Neuronal stem cell (in vitro differentiated cells): ENCODE measurements at regions not wholly inside any gene's neighbourhood (a gene's known extent, or its start where the extent isn't known, plus 50 kb on each side); places are given as distances from the start of the nearest gene placed in this dataset.
A peak's percentile ranks its signal among the peaks of the same experiment; 100 is the strongest.
"Not testable (repeated sequence)": the region's sequence is repeated elsewhere in the genome, so short reads cannot be mapped to it uniquely, and the experiment has no call there.

ENCODE experiments used
- DNase-seq: peaks from one replicate; pipeline ENCODE4 v3.0.0-alpha.2; 2013; ENCODE audit warnings: low spot score
- H2AFZ ChIP-seq: one replicate; pipeline ENCODE4 v1.6.1; 2013; ENCODE audit warnings: mild to moderate bottlenecking, low read length, inconsistent platforms
- H2AK5ac ChIP-seq: 2 replicates; pipeline ENCODE4 v1.6.1; 2013; ENCODE audit warnings: low read depth, mild to moderate bottlenecking, inconsistent platforms, low read length, moderate library complexity, mixed read lengths
- H2BK120ac ChIP-seq: 2 replicates; pipeline ENCODE4 v1.6.1; 2013; ENCODE audit warnings: low read depth, mild to moderate bottlenecking, inconsistent platforms, low read length, moderate library complexity, mixed read lengths
- H2BK12ac ChIP-seq: one replicate; pipeline ENCODE4 v1.6.1; 2013; ENCODE audit warnings: low read length, inconsistent platforms
- H2BK15ac ChIP-seq: 2 replicates; pipeline ENCODE4 v1.6.1; 2013; ENCODE audit warnings: mild to moderate bottlenecking, low read length, inconsistent platforms, mixed read lengths
- H2BK5ac ChIP-seq: one replicate; pipeline ENCODE4 v1.6.1; 2013; ENCODE audit warnings: inconsistent platforms, mild to moderate bottlenecking, low read length, moderate library complexity
- H3K14ac ChIP-seq: one replicate; pipeline ENCODE4 v1.6.1; 2013; ENCODE audit warnings: low read length, inconsistent platforms
- H3K18ac ChIP-seq: 2 replicates; pipeline ENCODE4 v1.6.1; 2013; ENCODE audit warnings: low read length, inconsistent platforms
- H3K23ac ChIP-seq: 2 replicates; pipeline ENCODE4 v1.6.1; 2013; ENCODE audit warnings: low read depth, mild to moderate bottlenecking, mixed read lengths, low read length, inconsistent platforms; ENCODE audit not compliant: poor library complexity
- H3K27ac ChIP-seq: replicated peaks from 3 replicates; pipeline ENCODE4 v1.5.1; 2013; ENCODE audit warnings: low read length, inconsistent platforms
- H3K27me3 ChIP-seq, 3 experiments: 2 replicates each; pipeline ENCODE4 v1.6.1; 2013; ENCODE audit warnings: low read length in 3 of 3, mild to moderate bottlenecking in 2 of 3, inconsistent platforms in 1 of 3, low read depth in 1 of 3, mixed read lengths in 1 of 3, moderate library complexity in 1 of 3; ENCODE audit not compliant: control insufficient read depth in 3 of 3, insufficient read depth in 3 of 3
- H3K36me3 ChIP-seq, 2 donors: replicated peaks in 1 of 2; 2 replicates each; pipeline ENCODE4 v1.6.1; 2013; ENCODE audit warnings: low read length in 2 of 2; ENCODE audit not compliant: control insufficient read depth in 2 of 2, insufficient read depth in 2 of 2
- H3K4ac ChIP-seq: 2 replicates; pipeline ENCODE4 v1.6.1; 2013; ENCODE audit warnings: inconsistent platforms, mild to moderate bottlenecking, low read length, moderate library complexity
- H3K4me1 ChIP-seq, 2 donors: 1 replicate in 1 of 2; 2 replicates in 1 of 2; pipeline ENCODE4 v1.6.1; 2013; ENCODE audit warnings: low read length in 2 of 2, low read depth in 1 of 2; ENCODE audit not compliant: control insufficient read depth in 2 of 2, insufficient read depth in 1 of 2
- H3K4me2 ChIP-seq: one replicate; pipeline ENCODE4 v1.6.1; 2013; ENCODE audit warnings: mild to moderate bottlenecking, low read length, inconsistent platforms; ENCODE audit not compliant: insufficient read depth, poor library complexity, severe bottlenecking
- H3K4me3 ChIP-seq, 2 donors: 2 replicates each; pipeline ENCODE4 v1.5.1; 2013; ENCODE audit warnings: low read length in 2 of 2, mild to moderate bottlenecking in 2 of 2, inconsistent platforms in 1 of 2, moderate library complexity in 1 of 2
- H3K79me1 ChIP-seq: one replicate; pipeline ENCODE4 v1.6.1; 2013; ENCODE audit warnings: low read depth, mild to moderate bottlenecking, inconsistent platforms, low read length, moderate library complexity
- H3K9ac ChIP-seq: one replicate; pipeline ENCODE4 v1.6.1; 2013; ENCODE audit warnings: mild to moderate bottlenecking, low read depth, low read length, inconsistent platforms; ENCODE audit not compliant: poor library complexity
- H3K9me3 ChIP-seq, 2 donors: replicated peaks in 1 of 2; 2 replicates each; pipeline versions ENCODE3 to v1.6.1; 2013; ENCODE audit warnings: low read length in 2 of 2, mild to moderate bottlenecking in 2 of 2, inconsistent platforms in 1 of 2, low read depth in 1 of 2, mixed read lengths in 1 of 2, moderate library complexity in 1 of 2; ENCODE audit not compliant: control insufficient read depth in 2 of 2, insufficient read depth in 1 of 2
- H4K8ac ChIP-seq: one replicate; pipeline ENCODE4 v1.6.1; 2013; ENCODE audit warnings: low read depth, mild to moderate bottlenecking, inconsistent platforms, low read length, moderate library complexity
- H4K91ac ChIP-seq: one replicate; pipeline ENCODE4 v1.6.1; 2013; ENCODE audit warnings: low read length, low read depth, mild to moderate bottlenecking, inconsistent platforms; ENCODE audit not compliant: poor library complexity
- WGBS, 2 donors: extraction: QIAGEN DNeasy Blood & Tissue Kit; methylation state at CpG; one replicate each; pipeline ENCODE4 v1.1.7; 2013; ENCODE audit warnings: missing lambda C conversion rate in 2 of 2, mixed read lengths in 1 of 2; ENCODE audit not compliant: insufficient read length in 2 of 2, insufficient replicate concordance in 1 of 2; ENCODE audit errors: extremely low coverage in 2 of 2; 5-methylcytosine and 5-hydroxymethylcytosine counted together

DNA sequence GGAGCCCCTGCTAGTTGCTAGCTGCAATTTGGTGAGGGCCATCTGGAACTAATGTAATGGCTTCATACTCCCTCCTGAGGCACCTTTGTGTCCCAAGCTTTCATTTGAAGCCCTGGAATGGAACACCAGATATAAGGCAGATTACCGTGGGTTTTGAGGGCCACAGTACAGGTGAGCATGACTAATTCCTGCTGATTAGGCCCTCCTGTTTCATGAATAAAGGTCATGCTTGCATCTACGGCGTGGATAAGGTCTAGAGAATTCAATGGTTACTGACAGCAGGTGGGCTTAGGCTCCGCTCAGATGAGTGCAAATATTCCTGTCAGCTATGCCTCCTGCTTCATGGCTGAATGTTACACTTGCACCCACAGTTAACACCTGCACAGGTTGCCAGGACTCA is 495.4 kb downstream of the NAP1L3 start:
- Histone ChIP-seq H2AK5ac (no peak overlapping the region), H3K4me1 (no peaks in the 10 kb centered on the region), H3K9ac (no peak overlapping the region), H3K18ac (no peak overlapping the region), H3K27me3 (no peaks in the 10 kb centered on the region), H3K14ac (no peak overlapping the region), H4K8ac (no peak overlapping the region), H2AFZ (no peak overlapping the region), H2BK15ac (no peak overlapping the region), H3K27ac (no peak overlapping the region), H4K91ac (no peak overlapping the region), H2BK12ac (no peak overlapping the region), H3K36me3 (no peaks in the 10 kb centered on the region), H3K4me3 (no peak overlapping the region), H3K4me2 (no peak overlapping the region), H3K4ac (no peak overlapping the region), H3K9me3 (peaks cover 0 to 4% of the 10 kb centered on the region in 2 donors), H2BK5ac (no peak overlapping the region), H3K23ac (no peak overlapping the region), H3K79me1 (no peaks in the 10 kb centered on the region), H2BK120ac (no peak overlapping the region)
- no peak for DNase-seq
- no CpG with 5 or more reads among the region's 4 CpGs for WGBS, 2 donors

DNA sequence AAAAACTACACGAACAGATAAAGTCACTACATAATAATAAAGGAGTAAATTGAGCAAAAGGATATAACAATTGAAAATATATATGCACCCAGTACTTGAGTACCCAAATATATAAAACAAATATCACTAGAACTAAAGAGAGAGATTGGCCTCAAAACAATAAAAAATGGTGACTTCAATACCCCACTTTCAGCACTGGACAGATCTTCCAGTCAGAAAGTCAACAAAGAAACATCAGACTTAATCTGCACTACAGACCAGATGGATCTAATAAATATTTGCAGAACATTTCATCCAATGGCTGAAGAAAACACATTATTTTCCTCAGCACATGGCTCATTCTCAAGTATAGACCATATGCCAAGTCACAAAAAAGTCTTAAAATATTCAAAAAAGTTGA is 503.6 kb downstream of the NAP1L3 start:
- H3K4ac ChIP-seq, result no peak overlapping the region
- H4K91ac ChIP-seq, result no peak overlapping the region
- WGBS, 2 donors, result no CpG with 5 or more reads among the region's 1 CpG
- no peak overlapping the region for H3K4me2 ChIP-seq
- no peak overlapping the region for H2BK12ac ChIP-seq
- no peak overlapping the region for H2BK120ac ChIP-seq
- H2AFZ ChIP-seq, result no peak overlapping the region
- no peak overlapping the region for H3K18ac ChIP-seq
- H3K9me3 ChIP-seq, result no peaks in the 10 kb centered on the region
- no peak for DNase-seq
- no peak overlapping the region for H3K4me3 ChIP-seq
- no peaks in the 10 kb centered on the region for H3K36me3 ChIP-seq
- no peak overlapping the region for H2BK5ac ChIP-seq
- no peaks in the 10 kb centered on the region for H3K27me3 ChIP-seq
- H3K79me1 ChIP-seq, result no peaks in the 10 kb centered on the region
- H3K23ac ChIP-seq, result no peak overlapping the region
- no peak overlapping the region for H3K9ac ChIP-seq
- H3K27ac ChIP-seq, result no peak overlapping the region
- no peak overlapping the region for H3K14ac ChIP-seq
- H4K8ac ChIP-seq, result no peak overlapping the region
- no peak overlapping the region for H2BK15ac ChIP-seq
- H2AK5ac ChIP-seq, result no peak overlapping the region
- H3K4me1 ChIP-seq, result no peaks in the 10 kb centered on the region

DNA sequence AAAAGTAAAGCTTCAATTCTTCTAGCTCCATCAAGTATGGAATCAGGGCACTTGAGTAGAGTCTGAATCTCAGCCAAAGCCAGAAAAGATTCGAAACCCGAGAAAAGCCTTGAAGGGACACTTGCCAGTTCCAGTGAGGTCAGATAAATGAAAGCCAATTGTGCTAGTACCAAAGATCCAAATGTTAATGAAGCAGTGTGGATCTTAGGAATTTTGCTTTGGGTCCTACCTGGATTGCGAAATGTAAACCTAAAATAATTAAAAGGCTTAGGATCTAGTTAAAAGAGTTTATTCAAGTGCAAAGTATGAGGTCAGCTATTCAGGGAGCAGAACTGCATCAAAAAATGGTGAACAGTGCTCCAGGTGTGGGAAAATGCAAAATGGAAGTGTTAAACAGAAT is 552.6 kb downstream of the NAP1L3 start:
- H3K14ac ChIP-seq, result no peak overlapping the region
- DNase-seq, result peak; percentile 0
- no peak overlapping the region for H3K4me2 ChIP-seq
- H4K91ac ChIP-seq, result no peak overlapping the region
- no peaks in the 10 kb centered on the region for H3K4me1 ChIP-seq
- H2BK12ac ChIP-seq, result no peak overlapping the region
- H2BK15ac ChIP-seq, result no peak overlapping the region
- no peak overlapping the region for H3K4me3 ChIP-seq
- H3K27me3 ChIP-seq, result no peaks in the 10 kb centered on the region
- no peak overlapping the region for H3K9ac ChIP-seq
- H3K79me1 ChIP-seq, result no peaks in the 10 kb centered on the region
- no peak overlapping the region for H3K18ac ChIP-seq
- no peak overlapping the region for H4K8ac ChIP-seq
- H3K23ac ChIP-seq, result no peak overlapping the region
- no peak overlapping the region for H2BK120ac ChIP-seq
- no peak overlapping the region for H3K4ac ChIP-seq
- no peaks in the 10 kb centered on the region for H3K36me3 ChIP-seq
- no peak overlapping the region for H3K27ac ChIP-seq
- no peak overlapping the region for H2AFZ ChIP-seq
- H2AK5ac ChIP-seq, result no peak overlapping the region
- no CpG with 5 or more reads among the region's 3 CpGs for WGBS, 2 donors
- no peaks in the 10 kb centered on the region for H3K9me3 ChIP-seq
- H2BK5ac ChIP-seq, result no peak overlapping the region

DNA sequence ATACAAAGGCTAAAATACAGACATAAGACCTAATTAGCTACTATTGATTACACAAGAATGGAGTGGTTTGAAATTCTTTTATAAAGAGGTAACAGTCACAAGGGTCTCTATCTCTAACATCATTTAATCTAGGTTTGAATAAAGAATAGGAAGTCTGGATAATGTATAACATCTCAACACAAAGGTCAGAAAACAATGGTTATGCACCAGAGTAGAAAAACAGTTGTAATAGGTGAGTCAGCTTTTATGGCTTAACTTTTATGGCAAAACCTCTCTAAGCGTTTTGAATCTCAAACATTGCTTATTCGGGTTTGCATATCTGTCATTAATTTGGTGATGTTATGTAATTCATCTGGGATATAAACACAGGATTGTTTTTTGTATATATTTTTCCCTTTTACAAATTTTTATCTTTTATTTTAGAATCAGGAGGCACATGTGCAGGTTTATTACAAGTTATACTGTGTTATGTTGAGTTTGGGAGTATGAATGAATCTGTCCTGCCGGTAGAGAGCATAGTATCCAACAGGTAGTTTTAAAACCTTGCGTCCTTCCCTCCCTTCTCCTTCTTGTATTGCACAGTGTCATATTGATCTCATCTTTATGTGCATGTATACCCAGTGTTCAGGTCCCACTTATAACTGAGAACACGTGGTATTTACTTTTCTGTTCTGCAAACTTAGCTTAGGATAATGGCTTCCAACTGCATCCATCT is 569.9 kb downstream of the NAP1L3 start:
- H2AK5ac ChIP-seq, H3K4me3 ChIP-seq, H4K8ac ChIP-seq, H3K4me2 ChIP-seq, H4K91ac ChIP-seq, H3K27me3 ChIP-seq, H2BK120ac ChIP-seq, H3K4me1 ChIP-seq, H3K23ac ChIP-seq, H3K9me3 ChIP-seq, H3K79me1 ChIP-seq, H3K9ac ChIP-seq, H3K18ac ChIP-seq, DNase-seq, H2AFZ ChIP-seq, H3K14ac ChIP-seq, H3K27ac ChIP-seq, H2BK12ac ChIP-seq, H2BK15ac ChIP-seq, H3K36me3 ChIP-seq, H3K4ac ChIP-seq, H2BK5ac ChIP-seq: not testable (repeated sequence)
- no CpG with 5 or more reads among the region's 5 CpGs for WGBS, 2 donors
